Iris pigment epithelial cell (primary cell): ENCODE measurements at regions not wholly inside any gene's neighbourhood (a gene's known extent, or its start where the extent isn't known, plus 50 kb on each side); places are given as distances from the start of the nearest gene placed in this dataset.
A peak's percentile ranks its signal among the peaks of the same experiment; 100 is the strongest.

Source experiments
- DNase-seq: peaks from one replicate; pipeline ENCODE4 v3.0.0-alpha.2; 2011; ENCODE audit warnings: low read depth

- DNase-seq = no peak
Measured at GRCh38 chr15:101590785-101591184, 61.4 kb downstream of the TM2D3 start.

DNA sequence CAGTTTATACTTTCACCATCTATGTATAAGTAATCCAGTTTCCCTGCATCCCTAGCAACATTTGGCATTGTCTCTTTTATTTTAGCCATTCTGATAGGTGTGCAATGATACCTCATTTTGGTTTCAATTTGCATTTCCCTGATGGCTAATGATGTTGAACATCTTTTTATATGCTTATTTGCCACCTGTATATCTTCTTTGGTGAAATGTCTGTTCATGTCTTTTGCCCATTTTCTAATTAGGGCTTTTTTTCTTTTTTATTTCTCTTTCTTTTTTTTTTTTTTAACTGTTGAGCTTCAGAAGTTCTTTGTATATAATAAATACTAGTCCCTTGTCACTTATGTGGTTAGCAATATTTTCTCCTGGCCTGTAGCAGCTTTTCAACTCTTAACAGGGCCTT lies 68.9 kb downstream of the TM2D3 start:
- no peak for DNase-seq

- no peak for DNase-seq
Measured at GRCh38 chr15:101580431-101580830, 71.8 kb downstream of the TM2D3 start.

DNA sequence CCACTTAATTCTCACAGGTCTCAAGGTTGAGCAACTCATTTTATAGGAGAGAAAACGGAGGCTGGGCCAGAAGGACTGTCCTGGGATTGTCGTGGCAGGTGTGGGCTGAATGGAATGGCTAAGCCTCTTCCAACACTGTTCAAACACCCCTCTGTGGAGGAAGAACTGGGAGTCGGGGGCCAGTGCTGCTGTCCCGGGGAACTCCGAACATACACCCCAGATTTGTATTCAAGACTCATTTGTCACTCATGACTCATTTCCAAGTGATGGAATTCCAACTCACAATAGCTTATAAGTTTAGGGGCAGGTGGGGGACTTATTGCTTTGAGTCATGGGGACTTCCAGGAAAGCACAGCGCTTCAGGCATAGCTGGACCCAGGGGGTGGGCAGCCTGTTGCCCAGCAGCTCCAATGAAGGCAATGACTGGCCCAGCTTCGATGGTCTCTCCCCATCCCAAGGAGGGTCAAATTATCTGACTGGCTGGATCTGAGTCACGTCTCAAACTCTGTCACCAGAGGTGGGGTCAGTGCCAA lies 72.5 kb downstream of the TM2D3 start:
- peak; percentile 76 for DNase-seq

- peak; percentile 28 for DNase-seq
Measured at GRCh38 chr15:101578443-101578894, 73.7 kb downstream of the TM2D3 start.

DNA sequence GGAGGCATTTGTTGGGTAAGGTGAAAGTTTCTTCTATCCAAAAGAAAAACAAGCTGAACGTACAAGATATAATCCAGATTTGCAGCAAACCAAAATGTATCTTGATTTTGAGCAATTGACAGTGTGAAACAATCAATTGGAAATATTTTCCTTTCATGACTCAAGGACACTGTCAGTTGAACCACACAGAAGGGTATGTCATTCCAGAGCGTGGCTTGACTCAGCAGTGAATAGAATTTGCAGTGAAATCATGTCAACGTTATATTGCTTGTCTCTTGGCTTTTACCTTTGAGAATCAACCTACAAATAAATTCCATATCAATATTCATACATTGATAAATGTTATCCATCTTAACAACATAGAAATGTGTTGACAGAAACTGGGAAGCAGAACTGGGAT lies 78.2 kb downstream of the TM2D3 start:
- DNase-seq = no peak

- DNase-seq = peak; percentile 20
Measured at GRCh38 chr15:101570241-101570640, 80.7 kb upstream of the PCSK6 start.

DNA sequence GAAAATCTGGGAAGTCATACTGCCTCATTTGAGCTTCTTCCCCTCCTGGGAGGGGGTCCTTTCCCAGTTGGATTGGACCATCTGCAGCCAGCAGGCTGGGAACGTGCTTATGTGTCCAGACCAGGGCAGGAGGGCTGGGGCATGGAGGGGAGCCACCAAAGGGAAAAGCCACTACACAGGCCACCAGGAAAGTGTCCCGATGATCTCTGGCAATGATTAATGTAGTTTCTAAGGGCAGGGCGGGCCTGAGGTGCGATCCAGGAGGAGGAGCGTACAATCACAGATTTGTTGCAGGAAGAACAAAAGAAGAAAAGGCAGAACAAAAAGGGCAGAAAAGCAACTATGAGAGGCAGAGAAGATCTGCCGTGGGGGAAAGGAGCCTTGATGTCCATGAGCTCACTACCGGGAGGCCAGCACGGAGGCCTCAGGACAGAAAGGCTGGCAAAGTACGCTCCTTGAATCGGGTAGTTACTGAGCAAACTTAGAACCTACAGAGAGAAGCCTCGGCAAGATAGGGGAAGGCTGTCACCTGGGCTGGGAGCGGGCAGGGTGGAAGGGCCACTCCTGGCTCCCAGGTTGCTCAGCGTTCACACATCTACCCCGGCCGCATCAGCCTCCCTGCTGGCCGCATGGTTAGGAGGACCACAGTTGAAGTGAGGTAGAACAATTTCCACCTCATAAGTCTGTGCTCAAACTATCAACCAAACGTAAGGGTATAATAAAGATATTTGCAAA lies 79.5 kb upstream of the PCSK6 start:
- no peak for DNase-seq

GRCh38 chr15:101568309-101568708 lies 78.8 kb upstream of the PCSK6 start:
- peak; percentile 26 for DNase-seq

- no peak for DNase-seq
Measured at GRCh38 chr15:101566748-101567488, 77.4 kb upstream of the PCSK6 start.

GRCh38 chr15:101565377-101565776 lies 75.9 kb upstream of the PCSK6 start:
- DNase-seq = no peak

DNA sequence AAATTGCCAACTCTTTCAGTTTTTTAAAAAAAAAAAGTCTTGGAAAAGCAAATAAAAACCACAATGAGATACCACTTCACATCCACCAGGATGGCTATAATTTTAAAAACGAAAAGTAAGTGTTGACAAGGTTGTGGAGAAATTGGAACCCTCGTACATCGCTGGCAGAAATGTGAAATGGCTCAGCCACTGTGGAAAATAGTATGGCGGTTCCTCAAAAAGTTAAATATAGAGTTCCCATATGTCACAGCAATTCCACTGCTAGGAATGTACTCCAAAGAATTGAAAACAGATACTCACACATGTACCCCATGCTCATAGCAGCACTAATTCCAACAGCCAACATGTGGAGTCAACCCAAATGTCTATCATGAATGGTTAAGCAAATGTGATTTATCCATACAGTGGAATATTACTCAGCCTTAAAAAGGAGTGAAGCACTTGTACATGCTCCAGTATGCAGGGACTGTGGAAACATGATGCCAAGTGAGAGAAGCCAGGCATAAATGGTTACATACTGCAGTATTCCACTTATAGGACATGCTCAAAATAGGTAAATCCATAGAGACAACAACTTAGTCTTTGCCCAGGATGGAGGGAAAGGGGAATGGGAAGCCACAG lies 73.8 kb upstream of the PCSK6 start:
- no peak for DNase-seq

- DNase-seq = no peak
Measured at GRCh38 chr15:101562428-101563059, 73.0 kb upstream of the PCSK6 start.

DNA sequence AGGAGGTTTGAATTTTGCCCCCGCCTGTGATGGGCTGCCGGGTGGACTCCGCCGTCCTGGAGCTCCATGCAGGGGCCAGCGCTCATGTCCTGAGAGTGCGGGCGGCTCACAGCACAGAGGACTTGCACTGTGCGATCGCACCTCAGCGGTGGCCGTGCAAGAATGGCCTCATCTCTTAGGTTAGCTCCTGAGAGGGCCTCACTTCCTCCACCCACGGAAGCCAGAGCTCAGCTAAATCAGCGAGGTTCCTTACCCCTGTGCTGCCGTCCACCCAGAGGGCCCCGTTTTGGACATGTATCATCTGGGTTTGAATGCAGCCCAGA lies 72.0 kb upstream of the PCSK6 start:
- DNase-seq = no peak

DNA sequence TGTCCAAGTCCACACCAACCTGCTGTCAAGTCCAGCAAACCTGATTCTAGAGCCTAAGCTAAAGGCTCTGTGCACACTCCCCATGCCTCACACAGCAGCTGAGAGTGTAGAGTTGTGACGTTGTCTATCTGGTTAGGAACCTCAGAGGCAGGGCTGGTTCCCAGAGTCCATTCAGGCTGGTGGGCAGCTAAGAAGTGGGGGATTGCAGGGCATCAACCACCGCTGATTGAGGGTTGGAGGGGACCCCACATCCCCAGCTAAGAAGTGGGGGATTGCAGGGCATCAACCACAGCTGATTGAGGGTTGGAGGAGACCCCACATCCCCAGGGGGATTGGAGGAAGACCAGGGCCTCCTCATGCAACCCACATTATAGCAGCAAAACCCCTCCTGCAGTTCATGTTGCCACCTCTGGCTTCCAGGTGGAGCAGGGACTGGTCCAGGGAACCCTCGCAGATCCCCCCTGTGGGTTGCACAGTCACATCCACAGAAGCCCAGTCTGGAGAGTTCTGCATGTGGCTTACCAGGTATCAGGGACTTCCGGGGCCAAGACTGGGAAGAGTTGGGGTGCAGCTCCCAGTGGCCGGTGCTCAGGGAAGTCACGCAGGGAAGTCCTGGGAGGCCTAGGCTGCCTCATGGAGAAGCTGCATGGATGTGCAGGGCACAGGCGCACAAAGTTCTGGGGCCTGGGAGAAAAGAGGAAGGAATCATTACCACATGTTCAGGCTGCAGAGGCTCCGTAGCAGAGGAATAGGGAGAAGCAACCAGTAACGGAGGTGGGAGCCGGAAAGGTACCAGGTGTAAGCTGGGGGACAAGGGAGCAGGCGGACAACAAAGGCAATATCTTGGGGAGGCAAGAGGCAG lies 71.4 kb upstream of the PCSK6 start:
- no peak for DNase-seq

- no peak for DNase-seq
Measured at GRCh38 chr15:101559952-101560351, 70.4 kb upstream of the PCSK6 start.

DNA sequence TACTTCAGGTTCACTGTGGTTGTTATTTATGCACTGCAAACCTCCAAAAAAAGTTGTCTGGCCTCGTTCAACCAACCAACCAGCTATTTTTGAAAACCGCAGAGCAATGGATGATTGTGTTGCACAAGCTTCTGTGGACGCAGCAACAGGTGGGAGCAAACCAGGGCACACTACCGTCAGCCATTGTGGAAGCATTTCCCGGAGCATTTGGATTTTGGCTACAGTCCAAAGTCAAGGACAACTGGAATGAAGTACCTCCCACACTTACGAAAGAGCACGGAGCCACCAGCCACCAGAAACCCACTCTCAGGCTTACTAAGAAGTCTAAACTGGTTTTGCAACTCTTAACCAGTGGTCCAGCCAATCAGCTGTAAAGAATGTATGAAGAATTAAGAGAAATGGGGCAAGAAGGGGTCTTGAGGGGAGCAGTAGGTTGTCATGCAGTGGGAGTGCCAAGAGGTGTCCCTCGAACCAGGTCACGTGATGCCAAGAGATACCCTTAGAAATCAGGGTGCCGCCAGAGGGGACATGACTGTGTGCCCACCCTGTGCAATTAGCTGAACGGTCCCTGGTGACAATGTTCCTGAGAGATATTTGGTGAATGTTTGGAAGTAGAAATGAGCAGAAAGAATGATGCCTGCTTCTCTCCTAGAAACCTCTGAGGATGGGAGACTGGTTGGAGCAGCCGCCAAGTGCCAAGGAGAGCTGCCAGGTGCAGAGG lies 68.9 kb upstream of the PCSK6 start:
- peak; percentile 16 for DNase-seq

DNA sequence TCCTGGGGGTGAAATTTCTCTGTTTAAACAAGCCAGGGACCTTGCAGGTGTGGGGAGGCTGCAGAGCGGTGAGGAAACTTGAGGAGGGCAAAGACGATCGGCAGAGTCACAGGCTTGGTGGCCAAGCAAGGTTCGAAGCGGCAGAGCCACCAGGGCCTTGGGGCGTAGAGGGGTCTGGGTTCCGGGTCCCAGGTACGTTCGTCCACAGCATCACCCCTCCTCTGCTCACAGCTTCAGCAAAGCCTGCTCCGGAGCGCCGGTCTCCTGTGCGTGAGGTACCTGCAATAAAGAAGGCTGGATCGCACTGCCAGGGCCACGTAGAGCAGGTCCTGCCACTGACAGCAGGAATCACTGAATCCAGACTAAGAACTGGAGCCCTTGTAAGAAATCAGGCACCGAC lies 66.8 kb upstream of the PCSK6 start:
- no peak for DNase-seq

- DNase-seq = peak; percentile 41
Measured at GRCh38 chr15:101554115-101554915, 64.8 kb upstream of the PCSK6 start.
